ENCODE measurements at regions not wholly inside any gene's neighbourhood (a gene's known extent, or its start where the extent isn't known, plus 50 kb on each side); places are given as distances from the start of the nearest gene placed in this dataset.

GRCh38 chr2:84293791-84294380, 165.2 kb downstream of the SUCLG1 start:
- Histone ChIP-seq H3K36me3 (ENCODE audit: insufficient read depth, low read length) (no peaks in the 10 kb centered on the region), H3K27ac (ENCODE audit: low read depth in 1 of 2, low read length in 2 of 2) (no peak overlapping the region), H3K9me3 (ENCODE audit: control insufficient read depth in 1 of 2, insufficient read depth in 1 of 2, low read length in 2 of 2) (peaks cover 0 to 5% of the 10 kb centered on the region in 2 experiments), H3K27me3 (ENCODE audit: control insufficient read depth in 1 of 2, insufficient read depth in 2 of 2, low read length in 2 of 2) (peaks cover 0 to 2% of the 10 kb centered on the region in 2 experiments), H3K4me3 (ENCODE audit: low read length) (no peak overlapping the region), H3K4me1 (ENCODE audit: insufficient read depth, low read length) (no peaks in the 10 kb centered on the region)
- POLR2A ChIA-PET, result no interaction called here
- H3K36me3 Mint-ChIP-seq (ENCODE audit: low read depth), result no peaks in the 10 kb centered on the region
- H3K27ac Mint-ChIP-seq, result no peak overlapping the region
- H3K4me1 Mint-ChIP-seq (ENCODE audit: low read depth), result no peaks in the 10 kb centered on the region
- peaks cover 14% of the 10 kb centered on the region for H3K27me3 Mint-ChIP-seq
- H3K4me3 Mint-ChIP-seq, result no peak overlapping the region
- CTCF ChIA-PET, result no interaction called here
- ATAC-seq (ENCODE audit: poor library complexity), result no peak
- DNase-seq, result no peak
- no peaks in the 10 kb centered on the region for H3K9me3 Mint-ChIP-seq
- no peak for TF ChIP-seq CTCF (IDR thresholded peaks at IDR 0.05)
- intact Hi-C loops (cut with DNase I, micrococcal nuclease), result no loop called here

- H3K36me3 Mint-ChIP-seq (ENCODE audit: low read depth), result no peaks in the 10 kb centered on the region
- no peaks in the 10 kb centered on the region for H3K4me1 ChIP-seq (ENCODE audit: insufficient read depth, low read length)
- CTCF ChIA-PET, result no interaction called here
- H3K27me3 ChIP-seq (ENCODE audit: control insufficient read depth in 1 of 2, insufficient read depth in 2 of 2, low read length in 2 of 2), result peaks cover 3 to 5% of the 10 kb centered on the region in 2 experiments
- no peaks in the 10 kb centered on the region for H3K4me1 Mint-ChIP-seq (ENCODE audit: low read depth)
- POLR2A ChIA-PET, result no interaction called here
- no peaks in the 10 kb centered on the region for H3K9me3 Mint-ChIP-seq
- TF ChIP-seq CTCF (IDR thresholded peaks at IDR 0.05), result no peak
- intact Hi-C loops (cut with DNase I, micrococcal nuclease), result no loop called here
- H3K27ac Mint-ChIP-seq, result no peak overlapping the region
- H3K4me3 Mint-ChIP-seq, result no peak overlapping the region
- H3K27me3 Mint-ChIP-seq, result peaks cover 20% of the 10 kb centered on the region
- H3K36me3 ChIP-seq (ENCODE audit: insufficient read depth, low read length), result no peaks in the 10 kb centered on the region
- H3K9me3 ChIP-seq (ENCODE audit: control insufficient read depth in 1 of 2, insufficient read depth in 1 of 2, low read length in 2 of 2), result peaks cover 0 to 5% of the 10 kb centered on the region in 2 experiments
- H3K4me3 ChIP-seq (ENCODE audit: low read length), result no peak overlapping the region
- no peak overlapping the region for H3K27ac ChIP-seq (ENCODE audit: low read depth in 1 of 2, low read length in 2 of 2)
- no peak for DNase-seq
- ATAC-seq (ENCODE audit: poor library complexity), result no peak
Measured at GRCh38 chr2:84292545-84292944, 166.5 kb downstream of the SUCLG1 start.

DNA sequence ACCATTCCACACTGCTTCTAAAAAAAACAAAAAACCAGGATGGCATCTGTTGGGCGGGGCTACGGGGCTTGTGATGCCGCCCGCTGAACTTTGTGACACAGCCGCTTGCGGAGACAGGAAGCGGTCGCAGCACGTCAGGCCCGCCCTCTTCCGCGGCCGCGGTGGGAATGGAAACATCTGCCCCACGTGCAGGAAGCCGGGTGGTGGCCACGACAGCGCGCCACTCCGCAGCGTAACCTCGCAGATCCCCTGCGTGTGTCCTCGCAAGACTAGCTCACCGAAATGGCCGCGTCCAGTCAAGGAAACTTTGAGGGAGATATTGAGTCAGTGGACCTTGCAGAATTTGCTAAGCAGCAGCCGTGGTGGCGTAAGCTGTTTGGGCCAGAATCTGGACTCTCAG, 168.5 kb downstream of the SUCLG1 start:
- Histone ChIP-seq H3K9me3 (ENCODE audit: control insufficient read depth in 1 of 2, insufficient read depth in 1 of 2, low read length in 2 of 2) (peaks cover 0 to 5% of the 10 kb centered on the region in 2 experiments), H3K4me1 (ENCODE audit: insufficient read depth, low read length) (no peaks in the 10 kb centered on the region), H3K4me3 (ENCODE audit: low read length) (no peak overlapping the region), H3K36me3 (ENCODE audit: insufficient read depth, low read length) (no peaks in the 10 kb centered on the region), H3K27me3 (ENCODE audit: control insufficient read depth in 1 of 2, insufficient read depth in 2 of 2, low read length in 2 of 2) (peaks cover 3 to 6% of the 10 kb centered on the region in 2 experiments), H3K27ac (ENCODE audit: low read depth in 1 of 2, low read length in 2 of 2) (no peak overlapping the region)
- TF ChIP-seq CTCF (IDR thresholded peaks at IDR 0.05), result no peak
- H3K36me3 Mint-ChIP-seq (ENCODE audit: low read depth), result no peaks in the 10 kb centered on the region
- peak in 4 of 14 experiments; percentile 5 to 26 (median 16) for DNase-seq
- no peak for ATAC-seq (ENCODE audit: poor library complexity)
- intact Hi-C loops (cut with DNase I, micrococcal nuclease), result no loop called here
- no peaks in the 10 kb centered on the region for H3K9me3 Mint-ChIP-seq
- ChIA-PET POLR2A (no interaction called here), CTCF (no interaction called here)
- H3K27me3 Mint-ChIP-seq, result peaks cover 27% of the 10 kb centered on the region
- no peak overlapping the region for H3K4me3 Mint-ChIP-seq
- no peak overlapping the region for H3K27ac Mint-ChIP-seq
- H3K4me1 Mint-ChIP-seq (ENCODE audit: low read depth), result no peaks in the 10 kb centered on the region
